ENCODE measurements at regions not wholly inside any gene's neighbourhood (a gene's known extent, or its start where the extent isn't known, plus 50 kb on each side); places are given as distances from the start of the nearest gene placed in this dataset.

DNA sequence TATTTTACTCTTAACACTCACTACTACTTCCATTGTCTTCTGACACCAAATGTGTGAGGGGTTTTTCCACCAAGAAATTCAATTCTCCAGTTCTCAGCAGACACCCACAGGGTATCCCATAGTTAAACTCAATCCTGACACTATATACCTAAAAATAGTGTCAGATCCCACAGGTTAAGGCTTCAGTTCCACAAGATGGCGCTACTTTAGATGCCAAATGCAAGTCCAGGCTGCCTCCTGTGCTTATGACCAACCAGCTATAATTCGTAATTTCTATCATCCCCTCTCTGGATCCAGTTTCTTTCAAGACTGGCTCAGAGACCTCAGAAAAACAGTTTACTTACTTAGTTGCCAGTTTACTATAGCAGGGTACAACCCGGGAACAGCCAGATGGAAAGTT lies 1146.2 kb upstream of the SPRY2 start:
- DNase-seq = no peak
- no peaks in the 10 kb centered on the region for H3K9me3 ChIP-seq (replicated peaks in 1 of 3)
- 49 to 61% (median 51%) methylated on average over 3 of the region's 3 CpGs for WGBS, 4 donors
- H3K4me3 ChIP-seq = no peak overlapping the region
- no peaks in the 10 kb centered on the region for H3K4me1 ChIP-seq (replicated peaks in 1 of 2)
- H3K36me3 ChIP-seq (replicated peaks in 1 of 2) = no peaks in the 10 kb centered on the region
- TF ChIP-seq, protein P1, sequence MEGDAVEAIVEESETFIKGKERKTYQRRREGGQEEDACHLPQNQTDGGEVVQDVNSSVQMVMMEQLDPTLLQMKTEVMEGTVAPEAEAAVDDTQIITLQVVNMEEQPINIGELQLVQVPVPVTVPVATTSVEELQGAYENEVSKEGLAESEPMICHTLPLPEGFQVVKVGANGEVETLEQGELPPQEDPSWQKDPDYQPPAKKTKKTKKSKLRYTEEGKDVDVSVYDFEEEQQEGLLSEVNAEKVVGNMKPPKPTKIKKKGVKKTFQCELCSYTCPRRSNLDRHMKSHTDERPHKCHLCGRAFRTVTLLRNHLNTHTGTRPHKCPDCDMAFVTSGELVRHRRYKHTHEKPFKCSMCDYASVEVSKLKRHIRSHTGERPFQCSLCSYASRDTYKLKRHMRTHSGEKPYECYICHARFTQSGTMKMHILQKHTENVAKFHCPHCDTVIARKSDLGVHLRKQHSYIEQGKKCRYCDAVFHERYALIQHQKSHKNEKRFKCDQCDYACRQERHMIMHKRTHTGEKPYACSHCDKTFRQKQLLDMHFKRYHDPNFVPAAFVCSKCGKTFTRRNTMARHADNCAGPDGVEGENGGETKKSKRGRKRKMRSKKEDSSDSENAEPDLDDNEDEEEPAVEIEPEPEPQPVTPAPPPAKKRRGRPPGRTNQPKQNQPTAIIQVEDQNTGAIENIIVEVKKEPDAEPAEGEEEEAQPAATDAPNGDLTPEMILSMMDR (IDR thresholded peaks at IDR 0.05) = no peak
- no peak for TF ChIP-seq POLR2A (IDR thresholded peaks at IDR 0.05)
- H3K27me3 ChIP-seq = no peaks in the 10 kb centered on the region
- intact Hi-C loops (cut with DNase I) = no loop called here
- no peak overlapping the region for H3K27ac ChIP-seq

DNA sequence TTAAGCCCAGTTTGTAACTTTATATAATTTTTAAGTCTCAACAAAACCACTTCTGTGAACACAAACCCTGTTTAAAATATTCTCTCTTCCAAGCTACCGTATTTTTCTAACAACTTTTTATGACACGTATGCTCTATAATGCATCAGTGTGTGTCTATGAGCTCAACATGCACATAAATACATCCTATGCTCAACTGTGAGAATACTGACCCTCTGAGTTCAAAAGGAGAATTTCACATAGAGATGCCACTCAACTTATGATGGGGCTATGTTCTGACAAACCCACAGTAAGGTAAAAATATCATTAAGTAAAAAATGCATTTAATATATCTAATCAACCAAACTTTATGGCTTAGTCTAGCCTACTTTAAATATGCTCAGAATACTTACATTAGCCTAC lies 1139.7 kb upstream of the SPRY2 start:
- Histone ChIP-seq H3K4me1 (replicated peaks in 1 of 2) (no peaks in the 10 kb centered on the region), H3K27ac (no peak overlapping the region), H3K9me3 (replicated peaks in 1 of 3) (no peaks in the 10 kb centered on the region), H3K36me3 (replicated peaks in 1 of 2) (no peaks in the 10 kb centered on the region), H3K4me3 (no peak overlapping the region), H3K27me3 (no peaks in the 10 kb centered on the region)
- WGBS, 4 donors = 64 to 75% (median 70%) methylated on average over 2 of the region's 2 CpGs
- TF ChIP-seq, protein P1 (IDR thresholded peaks at IDR 0.05) = no peak
- TF ChIP-seq POLR2A (IDR thresholded peaks at IDR 0.05) = no peak
- intact Hi-C loops (cut with DNase I) = no loop called here
- DNase-seq = no peak

DNA sequence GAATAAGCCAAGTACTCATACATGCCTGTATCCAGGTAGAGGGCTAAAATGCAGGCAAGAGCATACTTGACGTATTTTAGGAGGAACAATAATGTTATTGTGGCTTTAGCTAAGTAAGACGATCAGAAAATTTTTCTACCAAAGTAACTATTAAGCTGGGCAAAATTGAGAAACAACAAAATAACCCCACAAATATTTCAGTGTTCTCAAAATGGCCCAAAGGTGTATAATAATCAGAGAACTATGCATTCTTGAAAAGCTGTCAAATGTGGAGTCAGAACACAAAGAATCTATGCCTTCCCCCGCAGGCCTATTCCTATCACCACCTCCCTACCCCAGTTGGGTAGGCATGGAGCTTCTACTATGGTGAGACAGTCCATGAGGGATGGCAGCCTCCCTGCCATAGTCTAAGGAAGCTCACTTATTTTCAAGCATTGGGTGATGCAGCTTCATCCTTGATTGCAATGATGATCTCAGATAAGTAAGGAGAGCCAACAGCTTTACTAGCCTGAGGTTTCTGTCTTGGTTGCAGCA lies 1132.5 kb upstream of the SPRY2 start:
- TF ChIP-seq, protein P1 (IDR thresholded peaks at IDR 0.05) = no peak
- TF ChIP-seq POLR2A (IDR thresholded peaks at IDR 0.05) = no peak
- no peak for DNase-seq
- no peak overlapping the region for H3K4me3 ChIP-seq
- H3K27me3 ChIP-seq = no peaks in the 10 kb centered on the region
- no peaks in the 10 kb centered on the region for H3K4me1 ChIP-seq (replicated peaks in 1 of 2)
- 73 to 82% (median 76%) methylated on average over 3 of the region's 3 CpGs for WGBS, 4 donors
- no peaks in the 10 kb centered on the region for H3K9me3 ChIP-seq (replicated peaks in 1 of 3)
- H3K36me3 ChIP-seq (replicated peaks in 1 of 2) = no peaks in the 10 kb centered on the region
- H3K27ac ChIP-seq = no peak overlapping the region
- intact Hi-C loops (cut with DNase I) = no loop called here

DNA sequence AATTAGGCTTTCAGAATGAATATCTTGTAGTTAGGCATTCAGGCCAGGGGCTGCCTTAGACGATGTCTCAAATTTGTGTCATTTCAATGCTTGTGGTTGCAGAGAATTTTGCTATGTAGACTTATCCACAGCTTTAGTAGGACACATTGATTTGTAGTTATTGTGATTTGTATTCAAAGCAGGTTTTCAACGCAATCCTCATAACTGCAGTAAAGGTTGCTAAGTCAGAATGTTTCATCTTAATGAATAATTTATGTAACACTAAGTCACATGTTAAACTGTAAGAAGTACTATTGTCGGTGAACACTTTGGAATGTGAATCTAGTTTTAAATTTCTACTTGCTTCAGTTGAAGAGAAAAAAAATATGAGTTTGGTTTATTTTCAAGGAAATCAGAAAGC lies 1117.2 kb upstream of the SPRY2 start:
- WGBS, 4 donors = 72 to 77% (median 73%) methylated on average over 3 of the region's 3 CpGs

More for the DNA sequence above, 1117.2 kb upstream of the SPRY2 start:
- Histone ChIP-seq H3K27ac (no peak overlapping the region), H3K4me1 (replicated peaks in 1 of 2) (no peaks in the 10 kb centered on the region), H3K9me3 (replicated peaks in 1 of 3) (no peaks in the 10 kb centered on the region), H3K27me3 (no peaks in the 10 kb centered on the region), H3K4me3 (no peak overlapping the region), H3K36me3 (replicated peaks in 1 of 2) (no peaks in the 10 kb centered on the region)
- intact Hi-C loops (cut with DNase I) = no loop called here
- TF ChIP-seq, protein P1 (IDR thresholded peaks at IDR 0.05) = no peak
- no peak for TF ChIP-seq POLR2A (IDR thresholded peaks at IDR 0.05)
- no peak for DNase-seq
